ENCODE measurements at regions not wholly inside any gene's neighbourhood (a gene's known extent, or its start where the extent isn't known, plus 50 kb on each side); places are given as distances from the start of the nearest gene placed in this dataset.

DNA sequence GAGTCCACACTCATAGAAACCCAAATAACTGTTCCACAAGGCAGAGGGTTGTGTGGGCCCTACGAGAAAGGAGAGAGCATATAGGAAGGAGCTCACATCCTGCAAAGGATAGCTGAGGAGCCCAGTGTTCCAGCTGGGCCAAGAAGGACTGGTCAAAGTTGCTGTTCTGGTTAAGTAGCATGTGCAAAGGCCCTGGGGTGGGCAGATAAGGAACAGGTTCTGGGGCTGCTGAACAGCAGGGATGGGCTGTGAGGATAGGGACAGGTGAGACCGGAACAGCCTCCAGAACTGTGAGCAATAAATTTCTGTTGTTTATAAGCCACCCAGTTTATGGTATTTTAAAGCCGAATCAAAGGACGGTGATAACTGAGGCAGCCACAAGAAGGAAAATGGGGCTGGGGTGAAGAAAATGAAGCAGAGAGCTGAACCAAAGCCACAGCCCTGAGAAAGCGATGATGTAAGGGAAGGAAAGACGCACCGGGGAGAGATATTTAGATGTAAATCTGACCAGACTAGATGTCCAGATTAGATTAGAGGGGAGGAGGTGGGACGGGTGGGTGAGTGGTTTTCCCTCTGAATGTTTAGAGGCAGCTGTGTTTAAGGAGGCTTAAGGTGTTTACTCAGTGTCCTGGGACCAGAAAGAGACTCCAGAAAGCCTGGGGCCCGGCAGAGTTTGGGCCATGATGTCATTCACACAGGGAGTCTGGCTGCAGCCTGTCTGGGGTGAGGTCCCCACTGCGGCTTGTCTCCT lies 180.8 kb upstream of the BCOR start:
- no peak for DNase-seq (ENCODE audit: low spot score)

DNA sequence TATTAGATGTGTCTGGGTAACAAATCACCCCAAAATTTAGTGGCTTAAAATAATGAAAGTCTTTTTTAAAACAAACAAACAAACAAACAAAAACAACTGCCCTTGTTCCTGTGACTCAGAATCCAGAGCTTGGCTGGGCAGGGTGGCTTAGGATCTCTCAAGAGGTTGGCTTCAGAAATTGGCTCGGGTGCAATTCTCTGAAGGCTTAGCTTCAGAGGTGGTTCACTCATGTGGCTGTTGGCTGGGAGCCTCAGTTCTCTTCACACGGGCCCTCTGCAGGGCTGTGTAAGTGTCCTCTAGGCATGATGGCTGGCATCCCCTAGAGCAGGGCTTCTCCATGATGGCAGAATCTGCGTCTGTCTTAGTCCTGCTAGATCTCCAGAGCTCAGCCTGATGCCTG lies 179.9 kb upstream of the BCOR start:
- DNase-seq (ENCODE audit: low spot score), result no peak

DNA sequence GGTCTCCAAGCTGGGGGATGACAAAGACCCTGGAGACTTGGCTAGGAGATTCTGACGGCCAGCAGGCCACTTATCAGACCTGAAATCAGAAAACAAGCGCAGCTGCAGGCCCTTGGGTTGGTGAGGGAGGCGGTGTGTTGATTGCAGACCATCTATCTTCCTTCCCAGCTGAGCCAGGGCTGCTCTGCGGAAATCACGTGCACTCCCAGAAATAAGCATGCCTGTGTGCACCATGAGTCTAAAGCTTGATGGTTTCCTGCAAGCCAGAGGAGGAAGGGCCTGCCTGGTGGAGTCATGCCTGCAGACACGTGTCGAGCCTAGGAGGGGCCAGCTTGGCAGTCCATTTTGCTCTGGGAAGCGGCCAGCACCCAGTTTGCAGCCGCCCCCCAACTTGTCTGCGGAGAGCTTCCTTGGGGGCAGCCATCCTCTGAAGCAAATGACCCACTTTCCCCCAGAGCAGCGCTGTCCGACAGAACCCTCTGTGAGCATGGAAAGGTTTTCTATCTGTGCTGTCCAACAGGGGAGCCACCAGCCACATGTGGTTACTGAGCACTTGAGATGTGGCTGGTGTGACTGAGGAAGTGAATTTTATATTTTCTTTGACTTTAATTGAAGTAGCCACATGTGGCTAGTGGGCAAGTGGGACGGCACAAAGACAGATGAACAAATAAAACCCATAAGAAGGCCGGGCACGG lies 175.7 kb upstream of the BCOR start:
- DNase-seq (ENCODE audit: low spot score), result no peak

DNA sequence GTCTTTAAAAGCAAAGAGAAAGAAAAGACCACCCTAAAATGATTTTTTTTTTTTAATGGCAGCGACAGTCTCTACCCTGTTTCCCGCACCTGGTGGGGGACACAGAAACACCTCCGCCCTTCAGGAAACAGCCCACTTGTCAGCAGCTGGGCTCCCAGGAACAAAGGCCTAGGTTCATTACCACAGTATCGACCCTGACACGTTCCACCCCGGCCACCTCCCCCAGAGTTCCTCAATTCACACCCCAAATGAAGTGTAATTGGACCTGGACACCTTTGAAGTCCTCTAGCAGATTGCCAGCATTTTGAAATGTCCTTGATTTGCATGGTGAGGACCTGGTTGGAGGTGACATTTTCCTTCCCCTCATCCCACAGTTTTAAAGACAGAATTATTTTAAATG lies 175.0 kb upstream of the BCOR start:
- no peak for DNase-seq (ENCODE audit: low spot score)

DNA sequence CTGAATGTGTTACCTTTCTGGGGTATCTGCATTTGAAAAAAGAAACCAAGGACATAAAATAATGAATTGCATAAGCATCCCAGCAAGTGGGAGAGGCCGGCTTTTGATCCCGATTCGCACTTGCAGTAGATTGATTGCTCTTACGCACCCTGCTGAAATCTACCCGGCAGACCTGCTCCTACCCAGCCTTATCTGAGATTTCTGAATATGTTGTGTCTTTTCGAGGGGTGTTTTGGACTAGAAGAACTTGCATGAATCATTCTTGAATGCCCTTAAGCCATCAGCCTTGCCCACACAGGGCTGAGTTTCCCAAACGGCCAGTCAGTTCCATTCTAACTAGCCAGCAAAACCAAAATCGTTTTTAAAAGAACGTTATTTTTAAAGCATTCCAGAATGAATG lies 174.4 kb upstream of the BCOR start:
- no peak for DNase-seq (ENCODE audit: low spot score)

DNA sequence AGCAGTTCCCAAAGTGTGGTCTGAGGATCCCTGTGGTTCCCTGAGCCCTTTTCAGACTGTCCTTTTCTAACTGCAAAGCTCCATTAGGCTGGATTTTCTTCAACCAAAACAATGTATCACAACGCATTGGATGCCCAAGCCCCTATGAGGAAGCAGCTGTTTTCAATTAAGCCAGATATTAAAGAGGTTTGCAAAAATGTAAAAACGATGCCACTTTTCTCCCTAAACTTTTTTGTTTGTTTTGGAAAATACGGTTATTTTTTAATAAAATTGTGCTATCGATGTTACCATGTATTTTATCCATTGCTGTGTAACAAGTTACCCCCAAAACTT lies 170.4 kb upstream of the BCOR start:
- DNase-seq (ENCODE audit: low spot score), result no peak

DNA sequence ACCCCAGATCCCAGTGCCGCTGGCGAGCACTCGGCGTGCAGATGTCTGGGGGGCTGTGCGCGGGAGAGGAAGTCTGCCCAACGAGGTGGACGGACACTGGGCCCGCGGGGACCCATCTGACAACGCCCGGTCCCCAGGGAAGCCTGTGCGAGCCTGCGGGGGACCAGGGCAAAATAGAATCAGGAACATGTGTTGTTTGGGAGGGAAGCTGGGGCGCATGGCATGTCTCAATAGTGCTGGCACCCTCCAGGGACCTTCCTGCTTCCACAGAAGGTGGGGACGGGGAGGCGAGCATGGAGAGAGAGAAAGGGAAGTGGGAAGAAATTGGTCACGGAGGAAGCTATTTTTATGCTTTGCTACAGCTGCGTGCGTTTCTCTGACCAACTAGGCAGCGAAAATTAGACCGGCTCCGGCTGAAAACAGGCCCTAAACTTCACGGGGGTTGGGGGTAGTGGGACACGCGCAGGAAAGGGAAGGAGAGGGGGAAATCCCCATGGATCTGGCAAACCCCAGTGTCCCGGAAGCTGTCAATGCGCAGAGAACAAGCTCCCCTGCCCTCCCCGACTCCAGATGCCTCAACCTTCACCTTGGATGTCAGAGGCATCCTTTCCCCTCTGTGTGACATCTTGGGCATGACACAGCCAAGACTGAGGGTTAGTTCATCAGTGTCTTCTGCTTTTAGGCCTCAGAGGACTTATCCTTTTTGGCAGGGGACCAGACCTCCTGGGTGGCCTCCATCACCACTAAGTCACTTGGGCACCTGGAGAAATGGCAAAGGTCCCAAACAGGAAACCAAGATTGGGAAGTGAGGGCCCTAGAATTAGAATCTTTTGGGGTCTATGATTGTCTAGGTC lies 169.8 kb upstream of the BCOR start:
- no peak for DNase-seq (ENCODE audit: low spot score)

DNA sequence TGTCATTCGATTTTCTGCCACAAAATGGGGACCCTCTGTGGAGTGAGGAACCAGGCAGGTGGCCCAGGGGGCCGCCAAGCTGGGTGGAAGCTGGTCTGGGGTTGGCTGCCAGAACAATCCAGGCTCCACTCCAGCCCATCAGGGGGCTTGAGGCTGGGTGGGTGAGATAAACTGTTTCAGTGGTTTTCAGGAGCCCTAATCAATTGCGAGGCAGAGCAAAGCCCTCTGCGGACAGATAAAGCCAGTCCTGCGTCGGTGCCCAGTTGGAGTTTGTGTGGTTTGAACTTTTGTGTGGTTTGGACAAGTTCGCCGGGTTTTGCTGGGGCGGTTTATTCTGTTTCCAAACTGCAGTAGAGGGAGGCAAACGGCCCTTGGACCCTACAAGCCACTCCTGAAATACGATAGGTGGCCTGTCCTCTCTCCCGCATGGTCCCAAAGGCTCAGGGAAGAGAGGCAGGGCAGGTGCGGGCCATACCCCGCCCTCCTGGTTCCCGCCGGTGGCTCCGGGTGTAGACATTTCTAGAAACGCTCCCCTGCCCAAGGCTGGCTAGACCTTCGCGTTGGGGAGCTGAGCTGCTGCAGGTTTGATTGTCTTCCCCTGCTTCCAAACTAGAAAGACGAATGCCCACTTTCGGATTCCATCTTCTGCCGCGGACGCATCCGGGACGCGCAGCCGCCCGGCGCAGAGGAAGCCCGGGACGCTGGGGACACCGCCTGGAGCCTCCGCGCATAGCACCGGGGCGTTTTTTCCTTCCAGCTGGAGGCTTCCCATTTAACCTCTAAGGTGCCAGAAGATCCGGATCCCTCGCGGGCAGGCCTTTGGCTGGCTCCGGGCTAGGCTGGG lies 169.0 kb upstream of the BCOR start:
- DNase-seq (ENCODE audit: low spot score), result peak; percentile 56

DNA sequence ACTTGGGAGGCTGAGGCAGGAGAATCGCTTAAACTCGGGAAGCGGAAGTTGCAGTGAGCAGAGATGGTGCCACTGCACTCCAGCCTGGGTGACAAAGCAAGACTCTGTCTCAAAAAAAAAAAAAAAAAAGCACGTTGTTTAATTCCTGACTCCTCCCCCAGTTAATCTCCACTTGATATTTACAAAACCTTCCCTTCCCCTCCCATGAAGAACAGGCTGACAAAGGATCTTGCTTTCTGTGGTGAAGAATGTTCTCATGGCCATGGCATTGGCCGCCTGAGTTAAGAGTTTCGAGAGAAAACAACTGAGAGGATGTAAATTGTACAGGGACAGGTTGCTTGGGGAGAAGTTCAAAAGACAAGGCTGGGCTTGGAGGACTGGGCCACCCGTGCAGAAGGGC lies 168.2 kb upstream of the BCOR start:
- DNase-seq (ENCODE audit: low spot score), result no peak

DNA sequence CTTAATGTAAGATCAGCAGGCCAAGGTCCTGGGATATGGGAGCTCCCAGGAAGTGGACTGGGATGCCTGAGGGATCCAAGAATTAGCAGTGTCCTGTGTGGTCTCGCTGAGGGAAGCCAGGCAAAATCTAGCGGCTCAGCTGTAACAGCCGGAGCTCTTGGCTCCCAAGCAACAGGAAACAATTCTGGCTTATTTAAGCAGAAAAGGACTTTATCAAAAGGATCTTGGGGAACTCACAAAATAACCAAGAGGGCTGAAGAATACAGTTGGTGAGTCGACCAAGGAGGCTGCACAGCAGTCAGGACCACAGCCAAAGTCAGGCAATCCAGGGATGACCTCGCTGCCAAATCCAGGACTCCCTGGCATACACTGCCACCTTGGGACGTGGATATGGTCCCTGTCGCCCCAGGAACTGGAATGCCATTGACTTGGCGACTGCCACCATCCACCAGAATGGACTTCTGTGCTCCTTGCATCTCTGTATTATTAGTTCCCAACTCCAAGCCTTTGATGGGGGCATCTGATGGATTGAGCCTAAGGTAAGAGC lies 165.3 kb upstream of the BCOR start:
- no peak for DNase-seq (ENCODE audit: low spot score)

DNA sequence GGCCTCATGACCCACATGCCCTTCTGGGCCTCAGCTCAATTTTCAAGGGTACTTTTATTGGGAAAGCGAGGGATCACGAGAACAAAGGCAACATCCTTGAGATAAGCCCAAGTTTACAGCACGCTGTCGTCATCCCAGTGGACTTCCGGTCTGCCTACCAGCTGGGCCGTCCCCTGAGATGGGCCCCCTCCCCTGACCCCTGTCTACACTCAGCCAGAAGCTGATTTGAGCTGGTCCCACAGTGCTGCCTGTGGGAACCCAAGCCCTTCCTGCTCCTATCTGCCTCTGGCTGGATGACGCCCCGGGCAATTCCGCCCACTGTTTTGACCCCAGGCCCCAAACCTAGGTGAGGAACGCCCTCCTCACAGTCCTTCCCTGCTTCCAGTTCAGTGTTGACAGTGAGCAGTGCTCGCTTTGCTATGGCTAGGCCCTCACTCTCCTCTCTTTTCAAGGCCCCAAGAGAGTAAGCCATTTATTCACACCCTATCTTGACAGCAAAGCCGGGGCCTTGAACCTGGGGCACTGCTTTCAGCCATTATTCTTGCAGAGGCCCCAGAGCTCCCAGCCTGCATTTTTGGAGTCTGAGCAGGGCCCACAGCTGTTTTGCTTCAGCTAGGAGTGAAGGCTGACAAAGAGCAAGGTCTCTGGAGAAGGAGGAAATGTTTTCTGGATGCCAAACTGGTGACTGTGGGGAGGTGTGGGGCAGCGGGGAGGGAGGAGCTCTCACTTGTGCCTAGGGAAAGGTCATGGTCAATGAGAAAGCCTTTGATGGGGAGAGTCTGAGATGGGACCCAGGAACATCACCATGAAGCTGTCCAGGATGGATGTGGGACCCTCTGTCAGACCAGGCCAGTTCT lies 164.6 kb upstream of the BCOR start:
- no peak for DNase-seq (ENCODE audit: low spot score)

DNA sequence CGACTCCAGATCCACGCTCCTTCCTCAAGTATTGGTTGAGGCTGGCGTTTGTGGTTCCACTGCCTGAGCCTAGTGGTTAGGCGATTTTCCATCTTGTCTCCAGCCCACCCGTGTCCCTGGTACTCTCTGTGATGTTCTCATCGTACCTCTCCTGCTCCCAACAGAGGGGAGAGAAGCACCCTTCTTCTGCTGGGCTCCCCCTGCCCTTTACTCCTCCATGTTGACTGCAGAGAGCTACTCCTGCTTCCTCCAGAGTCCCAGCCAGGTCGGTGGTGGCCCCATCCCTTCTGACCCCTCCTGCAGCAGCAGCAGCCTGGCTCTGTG lies 164.0 kb upstream of the BCOR start:
- no peak for DNase-seq (ENCODE audit: low spot score)

DNA sequence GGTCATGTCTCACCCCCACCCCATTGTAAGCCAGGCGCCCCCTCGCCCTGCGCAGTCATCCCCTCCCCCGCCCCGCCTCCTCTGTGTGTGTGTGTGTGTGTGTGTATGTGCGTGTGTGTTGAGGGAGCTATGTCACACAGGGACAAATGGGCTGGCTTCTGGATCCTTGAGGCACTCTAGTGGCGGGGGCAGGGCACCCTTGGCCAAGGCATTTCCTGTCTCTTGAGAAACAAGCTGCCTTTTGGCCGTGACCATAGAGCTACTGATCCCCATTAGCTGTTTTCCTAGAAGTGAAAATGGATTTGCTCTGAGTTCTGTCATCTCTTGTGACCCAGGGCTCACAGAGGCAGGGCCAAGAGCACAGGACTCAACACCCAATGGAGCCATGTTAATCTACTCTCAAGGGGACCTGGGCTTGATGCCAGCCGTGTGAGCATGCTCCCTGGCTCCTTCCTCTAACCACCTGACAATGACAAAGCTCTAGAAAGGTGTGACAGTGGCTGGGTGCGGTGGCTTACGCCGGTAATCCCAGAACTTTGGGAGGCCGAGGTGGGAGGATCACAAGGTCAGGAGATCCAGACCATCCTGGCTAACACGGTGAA lies 162.5 kb upstream of the BCOR start:
- DNase-seq (ENCODE audit: low spot score), result no peak

DNA sequence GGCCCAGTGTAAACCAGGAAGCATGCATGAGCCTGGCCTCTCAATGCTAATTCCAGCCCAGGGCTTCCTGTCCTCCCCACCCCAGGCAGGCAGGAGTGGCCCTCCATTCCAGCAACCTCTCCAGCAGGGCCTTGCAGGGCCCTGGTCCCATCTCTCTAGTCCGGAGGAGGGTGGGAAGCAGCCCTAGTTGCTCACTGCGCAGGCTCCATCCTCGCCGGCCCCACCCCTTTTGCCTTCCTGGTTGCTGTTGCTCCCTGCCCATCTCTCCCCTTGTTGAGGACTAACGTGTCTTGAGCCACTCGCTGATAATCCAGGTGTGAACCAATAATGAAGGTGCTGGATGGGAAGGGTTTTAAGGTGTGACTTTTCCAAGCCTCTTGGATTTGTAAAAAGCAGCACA lies 161.2 kb upstream of the BCOR start:
- DNase-seq (ENCODE audit: low spot score), result no peak

DNA sequence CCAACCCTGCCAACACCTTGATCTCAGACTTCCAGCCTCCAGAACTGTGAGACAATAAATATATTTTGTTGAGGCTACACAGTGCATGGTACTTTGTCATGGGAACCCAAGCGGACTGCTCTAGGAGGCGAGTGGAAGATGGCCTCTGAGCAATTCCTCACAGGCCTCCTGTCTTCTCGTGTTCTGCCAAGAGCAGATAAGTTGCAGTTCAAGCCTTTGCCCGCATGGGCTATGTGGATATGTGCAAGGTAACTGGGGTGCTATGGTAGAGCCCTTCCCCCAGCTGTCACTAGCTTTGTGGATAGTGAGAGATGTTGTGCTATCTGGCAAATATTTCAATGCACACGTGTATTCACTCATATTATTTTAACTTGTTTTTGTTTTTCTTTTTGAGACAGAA lies 156.0 kb upstream of the BCOR start:
- DNase-seq (ENCODE audit: low spot score), result no peak

DNA sequence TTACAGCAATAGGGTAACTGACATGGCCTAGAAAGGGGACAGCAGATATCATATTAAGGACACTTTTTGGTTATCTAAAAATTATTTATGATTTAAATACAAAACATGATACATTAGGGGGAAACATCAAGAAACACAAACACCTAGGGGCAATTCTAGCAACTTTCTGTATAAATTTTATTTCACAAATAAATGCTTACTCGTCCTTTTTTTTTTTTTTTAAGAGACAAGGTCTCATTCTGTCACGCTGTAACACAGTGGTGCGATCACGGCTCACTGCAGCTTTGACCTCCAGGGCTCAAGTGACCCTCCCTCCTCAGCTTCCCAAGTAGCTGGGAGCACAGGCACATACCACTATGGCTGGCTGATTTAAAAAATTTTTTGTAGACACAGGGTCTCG lies 151.8 kb upstream of the BCOR start:
- DNase-seq (ENCODE audit: low spot score), result no peak

DNA sequence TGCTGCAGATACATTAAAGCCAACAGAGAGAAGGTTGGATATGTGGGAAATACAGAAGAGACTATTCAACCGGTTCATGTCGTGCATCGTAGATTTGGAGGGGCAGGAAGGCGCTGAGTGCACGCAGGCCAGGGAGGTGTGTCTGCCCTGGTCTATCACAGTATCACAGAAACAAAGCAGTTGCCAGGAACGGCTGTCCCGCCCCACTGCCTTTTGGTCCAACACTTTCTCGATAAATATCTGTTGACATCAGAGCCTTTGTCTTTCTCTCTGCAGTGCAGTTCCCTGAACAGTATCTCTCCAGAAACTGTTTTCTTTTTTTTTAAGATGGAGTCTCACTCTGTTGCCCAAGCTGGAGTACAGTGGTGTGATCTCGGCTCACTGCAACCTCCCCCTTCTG lies 151.1 kb upstream of the BCOR start:
- DNase-seq (ENCODE audit: low spot score), result no peak

DNA sequence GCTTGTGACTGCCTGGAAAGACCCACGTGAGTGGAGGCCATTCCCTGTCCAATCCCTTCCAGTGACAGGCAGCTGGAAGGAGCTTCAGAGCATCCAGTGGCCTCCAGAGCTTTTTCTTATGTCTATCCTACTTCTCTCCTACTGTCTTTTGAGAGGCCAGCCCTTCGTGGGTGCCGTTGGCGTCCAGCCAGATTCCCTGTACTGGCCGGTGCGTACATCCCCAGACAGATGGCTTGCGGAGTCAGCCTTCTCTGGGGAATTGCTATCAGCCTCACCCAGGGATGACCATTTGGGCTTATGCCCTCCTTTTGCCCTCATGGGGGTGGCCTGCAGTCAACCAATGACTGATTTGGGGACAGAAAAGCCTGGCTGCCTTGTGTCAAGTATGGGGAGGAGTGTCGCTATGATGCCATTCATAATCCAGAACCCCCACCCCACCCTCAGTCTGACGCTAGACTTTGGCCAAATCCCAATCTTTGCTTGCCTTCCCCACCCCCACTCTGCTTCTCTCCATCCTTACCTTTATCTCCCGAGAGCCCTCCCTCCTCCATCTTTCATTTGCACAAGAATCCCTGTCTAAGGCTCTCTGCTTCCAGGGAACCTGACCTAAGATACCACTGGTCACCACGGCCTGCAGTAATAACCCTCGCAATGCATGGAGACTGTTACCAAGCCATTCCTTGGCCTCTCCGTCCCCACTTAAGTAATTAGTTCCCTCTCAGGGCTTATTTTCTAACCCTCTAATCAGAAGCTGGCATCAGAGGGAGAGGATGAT lies 150.3 kb upstream of the BCOR start:
- DNase-seq (ENCODE audit: low spot score), result no peak

DNA sequence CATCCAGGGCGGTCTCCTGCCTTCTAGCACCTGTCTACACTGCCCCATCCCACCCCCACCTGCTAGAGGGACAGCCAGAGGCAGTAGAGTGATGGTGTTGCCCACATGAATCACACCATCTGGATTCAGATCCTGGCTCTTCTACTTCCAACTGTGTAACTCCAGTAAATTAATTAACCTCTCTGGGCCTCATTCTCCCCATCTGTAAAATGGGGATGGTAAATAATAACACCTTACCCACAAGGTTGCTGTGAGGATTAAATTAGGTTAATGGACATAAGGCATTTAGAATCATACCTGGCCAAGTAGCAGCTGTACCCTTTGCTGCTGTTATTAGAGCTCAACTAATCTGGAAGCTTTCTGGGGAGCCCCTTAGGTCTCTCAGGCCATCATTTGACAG lies 149.6 kb upstream of the BCOR start:
- DNase-seq (ENCODE audit: low spot score), result no peak

DNA sequence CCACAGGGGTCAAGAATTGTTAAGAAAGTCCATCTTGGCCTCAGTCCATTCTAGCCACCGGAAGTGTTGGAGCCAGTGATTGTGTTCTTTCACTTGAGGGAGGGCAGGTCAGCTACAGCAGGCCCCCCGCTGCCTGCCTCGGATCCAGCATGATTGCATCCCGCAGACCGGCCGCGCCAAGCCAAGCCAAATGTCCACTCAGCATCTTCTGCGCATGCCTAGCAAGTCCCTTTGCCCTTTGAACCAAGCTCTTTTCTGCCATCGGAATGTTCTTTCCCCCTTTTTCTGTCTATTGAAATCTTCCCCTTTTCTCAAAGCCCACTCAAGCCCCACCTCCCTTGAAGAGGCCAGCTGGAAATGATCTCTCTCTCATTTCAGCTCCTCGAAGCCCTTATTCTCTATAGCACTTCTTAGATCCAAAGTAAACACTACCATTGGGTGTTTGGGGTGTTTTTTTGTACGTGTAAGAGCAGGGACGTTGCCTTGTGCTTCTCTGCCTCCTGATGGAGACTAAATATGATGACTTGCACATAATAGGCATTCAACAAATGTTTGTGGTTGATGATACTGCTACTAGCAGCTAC lies 147.8 kb upstream of the BCOR start:
- DNase-seq (ENCODE audit: low spot score), result no peak

Measured in HuH-7.5 (cell line).